ENCODE measurements at regions not wholly inside any gene's neighbourhood (a gene's known extent, or its start where the extent isn't known, plus 50 kb on each side); places are given as distances from the start of the nearest gene placed in this dataset.
"Not testable (repeated sequence)": the region's sequence is repeated elsewhere in the genome, so short reads cannot be mapped to it uniquely, and the experiment has no call there.

DNA sequence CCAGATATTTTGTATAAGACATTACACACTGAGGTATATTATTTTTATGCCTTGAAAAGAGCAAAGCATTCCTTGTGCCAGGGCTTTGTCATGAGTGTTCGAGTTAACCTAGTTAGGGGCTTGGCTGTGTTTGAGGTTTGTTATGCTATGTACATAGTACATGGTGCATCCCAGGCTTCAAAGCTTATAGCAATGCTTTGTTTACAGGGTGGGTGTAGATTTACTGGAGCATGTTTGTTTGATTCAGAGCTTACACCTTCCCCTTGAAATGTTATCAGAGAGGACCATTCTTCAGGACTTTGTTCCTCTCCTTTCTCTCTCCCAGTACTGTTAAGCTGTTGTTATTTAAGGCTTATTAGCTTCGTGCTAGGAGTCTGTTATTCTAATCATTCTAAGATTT lies 738.7 kb upstream of the LRRTM4 start:
- ChIA-PET POLR2A (ENCODE audit: low non-redundant PET) (no interaction called here), CTCF (no interaction called here)
- no peak for DNase-seq (ENCODE audit: low spot score)
- TF ChIP-seq, protein P1, sequence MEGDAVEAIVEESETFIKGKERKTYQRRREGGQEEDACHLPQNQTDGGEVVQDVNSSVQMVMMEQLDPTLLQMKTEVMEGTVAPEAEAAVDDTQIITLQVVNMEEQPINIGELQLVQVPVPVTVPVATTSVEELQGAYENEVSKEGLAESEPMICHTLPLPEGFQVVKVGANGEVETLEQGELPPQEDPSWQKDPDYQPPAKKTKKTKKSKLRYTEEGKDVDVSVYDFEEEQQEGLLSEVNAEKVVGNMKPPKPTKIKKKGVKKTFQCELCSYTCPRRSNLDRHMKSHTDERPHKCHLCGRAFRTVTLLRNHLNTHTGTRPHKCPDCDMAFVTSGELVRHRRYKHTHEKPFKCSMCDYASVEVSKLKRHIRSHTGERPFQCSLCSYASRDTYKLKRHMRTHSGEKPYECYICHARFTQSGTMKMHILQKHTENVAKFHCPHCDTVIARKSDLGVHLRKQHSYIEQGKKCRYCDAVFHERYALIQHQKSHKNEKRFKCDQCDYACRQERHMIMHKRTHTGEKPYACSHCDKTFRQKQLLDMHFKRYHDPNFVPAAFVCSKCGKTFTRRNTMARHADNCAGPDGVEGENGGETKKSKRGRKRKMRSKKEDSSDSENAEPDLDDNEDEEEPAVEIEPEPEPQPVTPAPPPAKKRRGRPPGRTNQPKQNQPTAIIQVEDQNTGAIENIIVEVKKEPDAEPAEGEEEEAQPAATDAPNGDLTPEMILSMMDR (conservative IDR thresholded peaks at IDR 0.05; ENCODE audit: low read depth) = no peak
- no peak overlapping the region for H3K27ac ChIP-seq

- POLR2A ChIA-PET (ENCODE audit: low non-redundant PET) = no interaction called here
- no peak overlapping the region for H3K27ac ChIP-seq
- no peak for DNase-seq (ENCODE audit: low spot score)
- TF ChIP-seq, protein P1 (conservative IDR thresholded peaks at IDR 0.05; ENCODE audit: low read depth) = no peak
- CTCF ChIA-PET = no interaction called here
Observed at GRCh38 chr2:78261454-78261853, 739.3 kb upstream of the LRRTM4 start.

DNA sequence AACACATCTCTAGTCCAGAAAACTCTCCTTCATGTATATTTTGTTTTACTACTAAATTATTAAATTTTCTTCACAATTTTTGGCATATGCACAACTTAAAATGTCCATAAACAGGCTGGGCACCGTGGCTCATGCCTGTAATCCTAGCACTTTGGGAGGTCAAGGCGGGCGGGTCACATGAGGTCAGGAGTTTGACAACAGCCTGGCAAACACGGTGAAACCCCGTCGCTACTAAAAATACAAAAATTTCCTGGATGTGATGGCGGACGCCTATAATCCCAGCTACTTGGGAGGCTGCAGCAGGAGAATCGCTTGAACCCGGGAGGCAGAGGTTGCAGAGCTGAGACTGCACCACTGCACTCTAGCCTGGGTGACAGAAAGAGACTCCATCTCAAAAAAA lies 739.9 kb upstream of the LRRTM4 start:
- POLR2A ChIA-PET (ENCODE audit: low non-redundant PET); CTCF ChIA-PET; DNase-seq (ENCODE audit: low spot score); H3K27ac ChIP-seq: not testable (repeated sequence)

DNA sequence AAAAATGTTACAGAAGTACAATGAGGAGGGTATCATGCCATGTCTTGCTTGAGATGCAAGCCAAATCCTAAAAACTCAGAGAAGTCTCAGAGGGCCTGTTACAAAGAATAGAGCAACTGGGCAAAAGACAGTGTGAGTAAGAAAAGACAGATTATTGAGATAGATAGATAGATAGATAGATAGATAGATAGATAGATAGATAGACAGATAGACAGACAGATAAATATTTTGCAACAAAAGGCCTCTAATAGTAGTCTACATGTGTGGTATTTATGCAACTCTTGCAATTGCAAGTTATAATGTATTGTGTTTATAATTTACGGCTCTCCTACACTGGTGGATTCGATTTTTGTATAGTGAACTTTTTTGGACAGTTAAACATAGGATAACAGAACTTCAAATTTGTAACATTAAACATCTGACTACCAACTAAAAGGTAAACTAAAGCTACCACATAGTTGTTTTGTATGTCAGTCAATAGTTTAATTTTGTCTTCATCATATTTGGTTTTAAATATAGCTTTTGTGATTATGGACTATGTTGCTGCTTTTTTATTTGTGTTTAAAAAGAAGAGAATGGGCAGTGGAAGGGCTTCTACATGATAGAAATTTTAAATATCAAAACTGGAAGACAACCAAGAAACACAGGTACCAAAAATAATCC lies 740.7 kb upstream of the LRRTM4 start:
- ChIA-PET CTCF (no interaction called here), POLR2A (ENCODE audit: low non-redundant PET) (no interaction called here)

DNA sequence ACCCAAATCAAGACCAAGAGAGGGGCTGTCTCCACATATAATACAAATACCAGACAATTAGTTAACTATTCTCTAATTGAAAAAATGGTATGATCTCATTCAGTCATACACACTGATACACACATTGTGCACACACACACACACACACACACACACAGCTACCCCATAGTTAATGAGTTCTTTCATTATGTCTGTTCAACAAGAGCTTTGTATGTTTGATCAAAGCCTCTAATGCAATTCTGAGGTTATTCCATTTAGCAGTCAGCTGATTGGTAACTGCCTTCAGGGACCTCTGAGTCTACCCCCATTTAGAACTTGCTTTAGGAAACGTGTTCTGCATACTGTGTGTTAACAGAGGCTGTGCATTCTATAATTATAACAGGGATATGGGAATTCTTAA lies 741.4 kb upstream of the LRRTM4 start:
- POLR2A ChIA-PET (ENCODE audit: low non-redundant PET) = no interaction called here
- no peak overlapping the region for H3K27ac ChIP-seq
- TF ChIP-seq, protein P1 (conservative IDR thresholded peaks at IDR 0.05; ENCODE audit: low read depth) = no peak
- CTCF ChIA-PET = no interaction called here
- no peak for DNase-seq (ENCODE audit: low spot score)

More for the DNA sequence above, 740.7 kb upstream of the LRRTM4 start:
- TF ChIP-seq, protein P1 (conservative IDR thresholded peaks at IDR 0.05; ENCODE audit: low read depth) = no peak
- no peak for DNase-seq (ENCODE audit: low spot score)
- no peak overlapping the region for H3K27ac ChIP-seq

GRCh38 chr2:78264130-78264529 lies 742.0 kb upstream of the LRRTM4 start:
- DNase-seq (ENCODE audit: low spot score) = no peak

GRCh38 chr2:78281164-78281563 lies 744.3 kb upstream of the REG3G start:
- ChIA-PET CTCF (no interaction called here), POLR2A (ENCODE audit: low non-redundant PET) (no interaction called here)

More at GRCh38 chr2:78264130-78264529, 742.0 kb upstream of the LRRTM4 start:
- ChIA-PET CTCF (no interaction called here), POLR2A (ENCODE audit: low non-redundant PET) (no interaction called here)
- TF ChIP-seq, protein P1 (conservative IDR thresholded peaks at IDR 0.05; ENCODE audit: low read depth) = no peak
- H3K27ac ChIP-seq = no peak overlapping the region

More at GRCh38 chr2:78281164-78281563, 744.3 kb upstream of the REG3G start:
- H3K27ac ChIP-seq = no peak overlapping the region
- no peak for DNase-seq (ENCODE audit: low spot score)
- TF ChIP-seq, protein P1 (conservative IDR thresholded peaks at IDR 0.05; ENCODE audit: low read depth) = no peak

Measured in RWPE1 (cell line).